ENCODE measurements at regions not wholly inside any gene's neighbourhood (a gene's known extent, or its start where the extent isn't known, plus 50 kb on each side); places are given as distances from the start of the nearest gene placed in this dataset.

DNA sequence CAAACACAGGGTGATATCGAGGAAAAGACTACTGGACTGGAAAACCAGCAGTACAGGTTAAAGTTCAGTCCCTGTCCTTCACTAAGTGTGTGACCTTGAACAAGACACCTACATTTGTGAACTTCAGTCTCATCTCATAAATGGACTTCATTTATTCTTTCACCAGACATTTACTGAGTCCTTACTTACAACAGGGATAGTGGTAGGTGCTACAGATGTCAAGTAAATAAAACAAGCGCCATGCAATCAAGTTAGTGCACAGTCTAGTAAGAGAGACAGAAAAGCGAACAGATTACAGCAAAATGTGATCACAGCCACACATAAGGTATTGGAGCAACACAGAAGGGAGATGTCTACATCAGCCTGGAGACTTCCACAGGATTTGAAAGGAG, 413.2 kb downstream of the ACTL7B start:
- H3K79me2 ChIP-seq (ENCODE audit: insufficient read depth, low read length), result no peaks in the 10 kb centered on the region
- H3K9ac ChIP-seq (ENCODE audit: low read depth, low read length, poor library complexity, severe bottlenecking), result no peak overlapping the region
- no peaks in the 10 kb centered on the region for H3K9me3 ChIP-seq (ENCODE audit: insufficient read depth, low read depth, low read length)
- no peak overlapping the region for H3K4me3 ChIP-seq (ENCODE audit: low read length, poor library complexity, severe bottlenecking)
- no peaks in the 10 kb centered on the region for H4K20me1 ChIP-seq (ENCODE audit: insufficient read depth, low read length, poor library complexity, severe bottlenecking)
- no peaks in the 10 kb centered on the region for H3K27me3 ChIP-seq (ENCODE audit: insufficient read depth, low read length, poor library complexity, severe bottlenecking)
- H3K9me2 ChIP-seq (replicated peaks; ENCODE audit: low read depth, low read length), result no peaks in the 10 kb centered on the region
- TF ChIP-seq, protein P1, sequence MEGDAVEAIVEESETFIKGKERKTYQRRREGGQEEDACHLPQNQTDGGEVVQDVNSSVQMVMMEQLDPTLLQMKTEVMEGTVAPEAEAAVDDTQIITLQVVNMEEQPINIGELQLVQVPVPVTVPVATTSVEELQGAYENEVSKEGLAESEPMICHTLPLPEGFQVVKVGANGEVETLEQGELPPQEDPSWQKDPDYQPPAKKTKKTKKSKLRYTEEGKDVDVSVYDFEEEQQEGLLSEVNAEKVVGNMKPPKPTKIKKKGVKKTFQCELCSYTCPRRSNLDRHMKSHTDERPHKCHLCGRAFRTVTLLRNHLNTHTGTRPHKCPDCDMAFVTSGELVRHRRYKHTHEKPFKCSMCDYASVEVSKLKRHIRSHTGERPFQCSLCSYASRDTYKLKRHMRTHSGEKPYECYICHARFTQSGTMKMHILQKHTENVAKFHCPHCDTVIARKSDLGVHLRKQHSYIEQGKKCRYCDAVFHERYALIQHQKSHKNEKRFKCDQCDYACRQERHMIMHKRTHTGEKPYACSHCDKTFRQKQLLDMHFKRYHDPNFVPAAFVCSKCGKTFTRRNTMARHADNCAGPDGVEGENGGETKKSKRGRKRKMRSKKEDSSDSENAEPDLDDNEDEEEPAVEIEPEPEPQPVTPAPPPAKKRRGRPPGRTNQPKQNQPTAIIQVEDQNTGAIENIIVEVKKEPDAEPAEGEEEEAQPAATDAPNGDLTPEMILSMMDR (conservative IDR thresholded peaks at IDR 0.05; ENCODE audit: low read length), result no peak
- no peak for TF ChIP-seq EZH2phosphoT487 (IDR thresholded peaks at IDR 0.05; ENCODE audit: borderline replicate concordance)
- H3F3A ChIP-seq (ENCODE audit: low read depth), result no peaks in the 10 kb centered on the region
- no peaks in the 10 kb centered on the region for H3K4me1 ChIP-seq (ENCODE audit: insufficient read depth, low read length, poor library complexity, severe bottlenecking)
- no peak overlapping the region for H3K4me2 ChIP-seq (ENCODE audit: low read depth, low read length, poor library complexity, severe bottlenecking)
- no peak overlapping the region for H2AFZ ChIP-seq (ENCODE audit: low read length)
- H3K36me3 ChIP-seq (ENCODE audit: insufficient read depth, low read length), result no peaks in the 10 kb centered on the region

DNA sequence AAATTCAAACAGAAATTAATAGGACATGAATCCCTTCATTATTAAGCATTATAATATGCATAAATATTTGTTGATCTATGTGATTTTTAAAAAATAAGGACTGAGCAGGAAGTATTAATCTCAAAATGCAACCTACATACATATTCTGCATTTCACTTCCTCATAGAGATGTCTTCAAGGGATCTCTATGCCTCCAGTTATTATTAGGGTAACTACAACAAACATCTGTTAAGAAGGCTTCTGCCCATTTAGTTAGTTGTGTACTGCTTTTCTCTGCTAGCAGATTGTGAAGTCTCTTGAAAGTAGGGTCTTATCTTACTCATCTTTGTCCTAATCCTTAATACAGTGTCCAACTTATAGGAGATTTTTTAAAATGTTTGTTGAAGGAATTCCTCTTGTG, 414.1 kb downstream of the ACTL7B start:
- no peaks in the 10 kb centered on the region for H3K9me2 ChIP-seq (replicated peaks; ENCODE audit: low read depth, low read length)
- H3K4me2 ChIP-seq (ENCODE audit: low read depth, low read length, poor library complexity, severe bottlenecking), result no peak overlapping the region
- no peak overlapping the region for H3K4me3 ChIP-seq (ENCODE audit: low read length, poor library complexity, severe bottlenecking)
- no peaks in the 10 kb centered on the region for H3K4me1 ChIP-seq (ENCODE audit: insufficient read depth, low read length, poor library complexity, severe bottlenecking)
- H3K9ac ChIP-seq (ENCODE audit: low read depth, low read length, poor library complexity, severe bottlenecking), result no peak overlapping the region
- no peaks in the 10 kb centered on the region for H4K20me1 ChIP-seq (ENCODE audit: insufficient read depth, low read length, poor library complexity, severe bottlenecking)
- TF ChIP-seq, protein P1 (conservative IDR thresholded peaks at IDR 0.05; ENCODE audit: low read length), result no peak
- TF ChIP-seq EZH2phosphoT487 (IDR thresholded peaks at IDR 0.05; ENCODE audit: borderline replicate concordance), result no peak
- H3K9me3 ChIP-seq (ENCODE audit: insufficient read depth, low read depth, low read length), result no peaks in the 10 kb centered on the region
- H3F3A ChIP-seq (ENCODE audit: low read depth), result no peaks in the 10 kb centered on the region
- no peaks in the 10 kb centered on the region for H3K79me2 ChIP-seq (ENCODE audit: insufficient read depth, low read length)
- no peaks in the 10 kb centered on the region for H3K36me3 ChIP-seq (ENCODE audit: insufficient read depth, low read length)
- H3K27me3 ChIP-seq (ENCODE audit: insufficient read depth, low read length, poor library complexity, severe bottlenecking), result no peaks in the 10 kb centered on the region
- H2AFZ ChIP-seq (ENCODE audit: low read length), result no peak overlapping the region

DNA sequence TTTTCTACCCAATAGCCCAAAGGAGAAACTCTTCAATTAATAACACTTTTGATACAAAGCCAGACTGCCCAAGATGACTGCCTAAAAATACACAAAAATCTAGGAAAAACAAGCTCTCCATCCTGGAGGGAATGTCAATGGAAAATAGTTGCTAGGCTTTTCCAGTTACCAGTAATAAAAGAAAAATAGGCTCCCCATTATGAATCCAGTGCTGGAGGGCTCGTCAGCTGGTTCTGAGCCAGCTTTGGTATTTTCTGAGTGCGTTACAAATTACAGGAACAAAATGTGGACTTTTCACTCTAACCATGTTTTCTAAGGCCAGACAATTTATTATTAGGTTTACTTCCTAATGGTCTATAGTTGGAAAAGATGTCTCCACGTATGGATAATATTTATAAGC, 414.5 kb downstream of the ACTL7B start:
- H3K9ac ChIP-seq (ENCODE audit: low read depth, low read length, poor library complexity, severe bottlenecking), result no peak overlapping the region
- no peak overlapping the region for H2AFZ ChIP-seq (ENCODE audit: low read length)
- H3K4me1 ChIP-seq (ENCODE audit: insufficient read depth, low read length, poor library complexity, severe bottlenecking), result no peaks in the 10 kb centered on the region

More for the DNA sequence above, 414.5 kb downstream of the ACTL7B start:
- Histone ChIP-seq H3K4me2 (ENCODE audit: low read depth, low read length, poor library complexity, severe bottlenecking) (no peak overlapping the region), H3K9me2 (replicated peaks; ENCODE audit: low read depth, low read length) (no peaks in the 10 kb centered on the region), H3K79me2 (ENCODE audit: insufficient read depth, low read length) (no peaks in the 10 kb centered on the region), H3K9me3 (ENCODE audit: insufficient read depth, low read depth, low read length) (no peaks in the 10 kb centered on the region), H3K4me3 (ENCODE audit: low read length, poor library complexity, severe bottlenecking) (no peak overlapping the region), H3F3A (ENCODE audit: low read depth) (no peaks in the 10 kb centered on the region), H3K36me3 (ENCODE audit: insufficient read depth, low read length) (no peaks in the 10 kb centered on the region), H4K20me1 (ENCODE audit: insufficient read depth, low read length, poor library complexity, severe bottlenecking) (no peaks in the 10 kb centered on the region), H3K27me3 (ENCODE audit: insufficient read depth, low read length, poor library complexity, severe bottlenecking) (no peaks in the 10 kb centered on the region)
- TF ChIP-seq EZH2phosphoT487 (IDR thresholded peaks at IDR 0.05; ENCODE audit: borderline replicate concordance), result no peak
- TF ChIP-seq, protein P1 (conservative IDR thresholded peaks at IDR 0.05; ENCODE audit: low read length), result no peak

Measured in Loucy (cell line).